ENCODE measurements at regions not wholly inside any gene's neighbourhood (a gene's known extent, or its start where the extent isn't known, plus 50 kb on each side); places are given as distances from the start of the nearest gene placed in this dataset.

GRCh38 chr3:76107935-76108570 is 322.7 kb upstream of the ZNF717 start:
- Mint-ChIP-seq H3K36me3 (no peaks in the 10 kb centered on the region), H3K4me1 (no peaks in the 10 kb centered on the region), H3K9me3 (no peaks in the 10 kb centered on the region), H3K27me3 (ENCODE audit: low read depth) (no peaks in the 10 kb centered on the region), H3K4me3 (no peak overlapping the region), H3K27ac (no peak overlapping the region)
- TF ChIP-seq, protein P1, sequence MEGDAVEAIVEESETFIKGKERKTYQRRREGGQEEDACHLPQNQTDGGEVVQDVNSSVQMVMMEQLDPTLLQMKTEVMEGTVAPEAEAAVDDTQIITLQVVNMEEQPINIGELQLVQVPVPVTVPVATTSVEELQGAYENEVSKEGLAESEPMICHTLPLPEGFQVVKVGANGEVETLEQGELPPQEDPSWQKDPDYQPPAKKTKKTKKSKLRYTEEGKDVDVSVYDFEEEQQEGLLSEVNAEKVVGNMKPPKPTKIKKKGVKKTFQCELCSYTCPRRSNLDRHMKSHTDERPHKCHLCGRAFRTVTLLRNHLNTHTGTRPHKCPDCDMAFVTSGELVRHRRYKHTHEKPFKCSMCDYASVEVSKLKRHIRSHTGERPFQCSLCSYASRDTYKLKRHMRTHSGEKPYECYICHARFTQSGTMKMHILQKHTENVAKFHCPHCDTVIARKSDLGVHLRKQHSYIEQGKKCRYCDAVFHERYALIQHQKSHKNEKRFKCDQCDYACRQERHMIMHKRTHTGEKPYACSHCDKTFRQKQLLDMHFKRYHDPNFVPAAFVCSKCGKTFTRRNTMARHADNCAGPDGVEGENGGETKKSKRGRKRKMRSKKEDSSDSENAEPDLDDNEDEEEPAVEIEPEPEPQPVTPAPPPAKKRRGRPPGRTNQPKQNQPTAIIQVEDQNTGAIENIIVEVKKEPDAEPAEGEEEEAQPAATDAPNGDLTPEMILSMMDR (IDR thresholded peaks at IDR 0.05; ENCODE audit: unreplicated experiment), result peak; percentile 55
- DNase-seq (ENCODE audit: low spot score in 2 of 2, unreplicated experiment in 2 of 2), result no peak

- Mint-ChIP-seq H3K4me3 (no peak overlapping the region), H3K27me3 (ENCODE audit: low read depth) (peaks cover 3% of the 10 kb centered on the region), H3K9me3 (no peaks in the 10 kb centered on the region), H3K4me1 (no peaks in the 10 kb centered on the region), H3K27ac (no peak overlapping the region), H3K36me3 (no peaks in the 10 kb centered on the region)
- DNase-seq (ENCODE audit: low spot score in 2 of 2, unreplicated experiment in 2 of 2), result no peak
- TF ChIP-seq, protein P1 (IDR thresholded peaks at IDR 0.05; ENCODE audit: unreplicated experiment), result no peak
Measured at GRCh38 chr3:76111808-76112207, 326.5 kb upstream of the ZNF717 start.

DNA sequence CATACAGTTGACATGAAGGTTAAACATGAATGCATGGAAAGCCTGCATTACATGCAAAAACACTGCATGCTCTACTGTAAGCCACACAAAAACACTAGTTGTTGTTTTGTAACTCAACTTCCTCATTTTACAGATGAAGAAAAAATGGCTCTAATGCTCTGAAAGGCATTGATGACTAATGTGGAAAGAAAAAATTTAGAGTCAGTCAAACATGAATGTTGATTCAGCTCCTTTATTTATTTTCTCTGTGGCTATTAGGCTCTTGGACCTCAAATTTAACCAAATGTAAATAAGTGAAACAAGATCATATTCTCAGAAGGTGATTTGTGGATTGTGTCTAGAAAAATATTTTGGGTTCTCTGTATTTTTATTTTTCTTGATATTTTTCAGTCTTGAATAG is 336.7 kb upstream of the ZNF717 start:
- no peak for DNase-seq (ENCODE audit: low spot score in 2 of 2, unreplicated experiment in 2 of 2)
- Mint-ChIP-seq H3K27me3 (ENCODE audit: low read depth) (no peaks in the 10 kb centered on the region), H3K4me3 (no peak overlapping the region), H3K4me1 (peaks cover 29% of the 10 kb centered on the region), H3K27ac (peak overlapping the region; percentile 69), H3K36me3 (no peaks in the 10 kb centered on the region), H3K9me3 (no peaks in the 10 kb centered on the region)
- TF ChIP-seq, protein P1 (IDR thresholded peaks at IDR 0.05; ENCODE audit: unreplicated experiment), result no peak

GRCh38 chr3:76129441-76129840 is 344.1 kb upstream of the ZNF717 start:
- Mint-ChIP-seq H3K27me3 (ENCODE audit: low read depth) (no peaks in the 10 kb centered on the region), H3K9me3 (no peaks in the 10 kb centered on the region), H3K27ac (peak overlapping the region; percentile 2), H3K36me3 (no peaks in the 10 kb centered on the region), H3K4me3 (no peak overlapping the region), H3K4me1 (peaks cover 8% of the 10 kb centered on the region)
- TF ChIP-seq, protein P1 (IDR thresholded peaks at IDR 0.05; ENCODE audit: unreplicated experiment), result no peak
- DNase-seq (ENCODE audit: low spot score in 2 of 2, unreplicated experiment in 2 of 2), result no peak

- Mint-ChIP-seq H3K9me3 (no peaks in the 10 kb centered on the region), H3K36me3 (no peaks in the 10 kb centered on the region), H3K27me3 (ENCODE audit: low read depth) (no peaks in the 10 kb centered on the region), H3K27ac (no peak overlapping the region), H3K4me3 (no peak overlapping the region), H3K4me1 (peaks cover 15% of the 10 kb centered on the region)
- DNase-seq (ENCODE audit: low spot score in 2 of 2, unreplicated experiment in 2 of 2), result no peak
- TF ChIP-seq, protein P1 (IDR thresholded peaks at IDR 0.05; ENCODE audit: unreplicated experiment), result no peak
Measured at GRCh38 chr3:76131396-76132153, 346.2 kb upstream of the ZNF717 start.
